GM18498 (cell line): ENCODE measurements at regions not wholly inside any gene's neighbourhood (a gene's known extent, or its start where the extent isn't known, plus 50 kb on each side); places are given as distances from the start of the nearest gene placed in this dataset.
"Not testable (repeated sequence)": the region's sequence is repeated elsewhere in the genome, so short reads cannot be mapped to it uniquely, and the experiment has no call there.

Source experiments
- ATAC-seq: cut with Tn5 transposase; IDR thresholded peaks from one replicate; pipeline ENCODE4 v1.9.1; 2021; ENCODE audit warnings: mild to moderate bottlenecking, moderate library complexity; ENCODE audit not compliant: unreplicated experiment

- no peak for ATAC-seq
These were observed 466.3 kb downstream of the GUCY1A2 start for GRCh38 chr11:106551744-106552673.

DNA sequence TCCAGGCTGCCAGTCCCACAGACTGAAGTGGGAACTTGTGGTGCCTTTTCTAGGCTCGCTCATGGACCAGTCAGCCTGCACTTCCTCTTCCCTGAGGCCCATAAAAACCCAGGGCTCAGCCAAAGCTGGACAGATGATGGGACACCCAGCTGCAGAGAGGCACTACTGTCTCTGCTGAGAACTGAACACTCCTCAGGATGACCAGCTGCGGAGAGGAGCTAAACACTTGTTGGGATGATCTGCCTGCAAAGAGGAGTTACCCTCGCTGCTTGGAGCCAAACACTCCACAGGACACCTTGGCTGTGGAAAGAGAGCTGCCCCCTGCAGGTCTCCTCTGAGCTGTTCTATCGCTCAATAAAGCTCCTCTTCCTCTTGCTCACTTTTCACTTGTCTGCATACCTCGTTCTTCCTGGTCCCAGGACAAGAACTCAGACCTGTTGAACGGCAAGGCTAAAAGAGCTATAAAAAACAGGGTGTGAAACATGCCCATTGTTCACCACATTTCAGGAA is 465.5 kb downstream of the GUCY1A2 start:
- no peak for ATAC-seq

DNA sequence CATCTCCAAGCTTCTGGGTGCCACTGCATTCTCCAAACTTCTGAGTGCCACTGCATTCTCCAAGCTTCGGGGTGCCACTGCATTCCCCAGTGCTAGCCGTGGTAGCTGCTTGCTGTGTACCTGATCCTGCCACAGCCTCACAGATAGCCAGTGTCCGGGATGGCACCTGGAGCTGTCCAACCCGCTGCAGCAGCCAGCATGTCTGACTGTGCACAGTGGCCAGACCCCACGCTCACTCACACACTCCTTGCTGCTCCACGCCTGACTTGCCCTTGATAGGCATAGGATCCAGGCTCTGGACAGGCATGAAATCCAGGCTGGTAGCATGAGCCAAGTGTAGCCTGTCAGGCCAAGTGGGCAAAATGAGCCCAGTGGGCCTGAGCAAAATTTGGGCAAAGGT is 465.0 kb downstream of the GUCY1A2 start:
- no peak for ATAC-seq

GRCh38 chr11:106555566-106556250 is 462.6 kb downstream of the GUCY1A2 start:
- not testable (repeated sequence) for ATAC-seq

DNA sequence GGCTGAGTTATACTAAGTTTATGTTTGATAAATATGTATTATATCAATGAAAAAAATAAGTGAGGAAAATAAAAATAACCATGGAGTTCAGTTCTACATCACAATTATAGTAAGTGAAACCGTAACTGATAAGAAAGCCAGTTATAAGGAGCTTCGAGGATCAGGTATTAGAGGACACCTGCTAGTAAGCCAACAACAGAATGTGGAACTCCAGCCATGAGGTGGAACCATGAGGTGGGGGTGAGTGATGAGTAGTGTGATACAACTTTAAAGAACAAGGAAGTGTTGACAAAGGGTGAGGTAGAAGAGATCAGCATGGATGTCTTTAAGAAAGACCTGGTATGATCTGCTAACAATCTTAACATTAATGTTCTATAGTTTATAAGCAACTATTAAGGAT is 452.9 kb downstream of the GUCY1A2 start:
- no peak for ATAC-seq

- ATAC-seq: no peak
These were observed 449.6 kb downstream of the GUCY1A2 start for GRCh38 chr11:106568632-106569031.

GRCh38 chr11:106577384-106577783 is 440.9 kb downstream of the GUCY1A2 start:
- not testable (repeated sequence) for ATAC-seq

- no peak for ATAC-seq
These were observed 436.9 kb downstream of the GUCY1A2 start for GRCh38 chr11:106581399-106581798.

- no peak for ATAC-seq
These were observed 433.2 kb downstream of the GUCY1A2 start for GRCh38 chr11:106585061-106585460.

GRCh38 chr11:106594751-106595351 is 423.4 kb downstream of the GUCY1A2 start:
- no peak for ATAC-seq

GRCh38 chr11:106601684-106602297 is 416.5 kb downstream of the GUCY1A2 start:
- no peak for ATAC-seq

GRCh38 chr11:106608677-106609076 is 409.6 kb downstream of the GUCY1A2 start:
- ATAC-seq: no peak

DNA sequence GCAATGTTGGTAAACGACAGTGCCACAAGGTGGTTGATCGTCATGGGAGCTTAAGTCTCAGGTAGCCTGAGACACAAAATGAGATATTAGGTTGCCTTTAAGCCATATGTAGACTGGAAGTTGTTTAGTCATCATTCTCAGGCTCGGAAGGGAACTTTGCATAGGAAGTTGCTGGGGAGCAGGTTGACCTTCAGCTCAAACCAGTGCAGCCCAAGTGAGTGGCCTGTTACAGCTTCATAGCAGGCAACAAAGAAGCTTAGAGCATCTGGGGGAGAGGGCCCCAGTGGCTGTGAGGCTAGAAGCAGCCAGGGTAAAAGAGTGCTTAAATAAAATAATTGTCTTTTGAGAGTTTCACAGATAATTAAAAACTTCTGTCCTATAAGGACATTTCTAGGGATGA is 404.0 kb downstream of the GUCY1A2 start:
- ATAC-seq: no peak

GRCh38 chr11:106619320-106619990 is 398.8 kb downstream of the GUCY1A2 start:
- ATAC-seq: no peak

GRCh38 chr11:106621484-106621883 is 396.8 kb downstream of the GUCY1A2 start:
- no peak for ATAC-seq
